ENCODE measurements at regions not wholly inside any gene's neighbourhood (a gene's known extent, or its start where the extent isn't known, plus 50 kb on each side); places are given as distances from the start of the nearest gene placed in this dataset.

DNA sequence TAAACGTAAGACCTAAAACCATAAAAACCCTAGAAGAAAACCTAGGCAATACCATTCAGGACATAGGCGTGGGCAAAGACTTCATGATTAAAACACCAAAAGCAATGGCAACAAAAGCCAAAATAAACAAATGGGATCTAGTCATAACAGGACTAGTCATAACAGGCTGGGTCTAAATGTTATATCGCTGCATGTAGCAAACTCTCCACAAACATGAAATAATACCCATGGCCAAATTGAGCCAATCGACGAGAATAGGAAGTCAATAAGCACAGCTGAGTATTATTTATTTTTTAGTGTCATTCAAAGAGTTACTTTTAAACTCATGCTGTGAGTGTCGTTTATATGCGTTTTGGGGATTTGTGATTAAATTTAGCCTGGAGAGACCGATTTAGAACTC lies 225.1 kb downstream of the TFEC start:
- Histone ChIP-seq H3K9me1 (replicated peaks; ENCODE audit: control insufficient read depth, extremely low read depth, insufficient read depth, low read length) (no peaks in the 10 kb centered on the region), H3K27me3 (ENCODE audit: control insufficient read depth in 2 of 2, insufficient read depth in 2 of 2, low read length in 2 of 2) (no peaks in the 10 kb centered on the region), H3K4me3 (replicated peaks in 1 of 3; ENCODE audit: insufficient read depth in 1 of 3, low read depth in 1 of 3, low read length in 3 of 3) (no peak overlapping the region), H3K9ac (replicated peaks; ENCODE audit: extremely low read depth, insufficient read depth, low read length) (no peak overlapping the region), H3K36me3 (ENCODE audit: control insufficient read depth in 2 of 2, extremely low read depth in 1 of 2, insufficient read depth in 2 of 2, low read length in 2 of 2) (no peaks in the 10 kb centered on the region), H4K20me1 (replicated peaks; ENCODE audit: control insufficient read depth, extremely low read depth, insufficient read depth, low read length) (no peaks in the 10 kb centered on the region), H2AFZ (ENCODE audit: low read depth, low read length) (no peak overlapping the region), H3K4me1 (ENCODE audit: control insufficient read depth, extremely low read depth, insufficient read depth, low read length) (no peaks in the 10 kb centered on the region), H3K79me2 (ENCODE audit: control insufficient read depth, insufficient read depth, low read length) (no peaks in the 10 kb centered on the region), H3K27ac (ENCODE audit: insufficient read depth, low read depth, low read length) (no peak overlapping the region), H3K4me2 (ENCODE audit: insufficient read depth, low read length) (no peak overlapping the region), H3K9me3 (replicated peaks; ENCODE audit: control insufficient read depth, insufficient read depth, low read length) (no peaks in the 10 kb centered on the region)
- DNase-seq (ENCODE audit: low read depth, low spot score): no peak
- ChIA-PET CTCF (no interaction called here), POLR2A (no interaction called here)
- BruUV-seq (replicated peaks): no TSS peak
- no peak for TF ChIP-seq MYC (IDR thresholded peaks at IDR 0.05; ENCODE audit: low read depth, low read length)
- TF ChIP-seq, protein P1, sequence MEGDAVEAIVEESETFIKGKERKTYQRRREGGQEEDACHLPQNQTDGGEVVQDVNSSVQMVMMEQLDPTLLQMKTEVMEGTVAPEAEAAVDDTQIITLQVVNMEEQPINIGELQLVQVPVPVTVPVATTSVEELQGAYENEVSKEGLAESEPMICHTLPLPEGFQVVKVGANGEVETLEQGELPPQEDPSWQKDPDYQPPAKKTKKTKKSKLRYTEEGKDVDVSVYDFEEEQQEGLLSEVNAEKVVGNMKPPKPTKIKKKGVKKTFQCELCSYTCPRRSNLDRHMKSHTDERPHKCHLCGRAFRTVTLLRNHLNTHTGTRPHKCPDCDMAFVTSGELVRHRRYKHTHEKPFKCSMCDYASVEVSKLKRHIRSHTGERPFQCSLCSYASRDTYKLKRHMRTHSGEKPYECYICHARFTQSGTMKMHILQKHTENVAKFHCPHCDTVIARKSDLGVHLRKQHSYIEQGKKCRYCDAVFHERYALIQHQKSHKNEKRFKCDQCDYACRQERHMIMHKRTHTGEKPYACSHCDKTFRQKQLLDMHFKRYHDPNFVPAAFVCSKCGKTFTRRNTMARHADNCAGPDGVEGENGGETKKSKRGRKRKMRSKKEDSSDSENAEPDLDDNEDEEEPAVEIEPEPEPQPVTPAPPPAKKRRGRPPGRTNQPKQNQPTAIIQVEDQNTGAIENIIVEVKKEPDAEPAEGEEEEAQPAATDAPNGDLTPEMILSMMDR (IDR thresholded peaks at IDR 0.05; ENCODE audit: extremely low read depth in 1 of 2, insufficient read depth in 1 of 2, low read depth in 1 of 2, low read length in 2 of 2): no peak
- no peak for TF ChIP-seq POLR2AphosphoS5 (IDR thresholded peaks at IDR 0.05; ENCODE audit: insufficient read depth, low read depth, low read length)
- TF ChIP-seq EZH2 (IDR thresholded peaks at IDR 0.05; ENCODE audit: borderline replicate concordance, low read depth, low read length, severe bottlenecking): no peak
- TF ChIP-seq POLR2A (IDR thresholded peaks at IDR 0.05; ENCODE audit: low read depth, low read length): no peak
- no peak for TF ChIP-seq JUN (IDR thresholded peaks at IDR 0.05; ENCODE audit: borderline replicate concordance, insufficient read depth, insufficient read length, low read depth)
- TF ChIP-seq FOS (IDR thresholded peaks at IDR 0.05; ENCODE audit: borderline replicate concordance, insufficient read depth, low read length): no peak
- no peak for TF ChIP-seq GATA2 (IDR thresholded peaks at IDR 0.05; ENCODE audit: insufficient read depth, insufficient read length, low read depth, low read length)
- TF ChIP-seq, protein P2, sequence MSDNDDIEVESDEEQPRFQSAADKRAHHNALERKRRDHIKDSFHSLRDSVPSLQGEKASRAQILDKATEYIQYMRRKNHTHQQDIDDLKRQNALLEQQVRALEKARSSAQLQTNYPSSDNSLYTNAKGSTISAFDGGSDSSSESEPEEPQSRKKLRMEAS (IDR thresholded peaks at IDR 0.05; ENCODE audit: insufficient read depth, insufficient read length): no peak
- FAIRE-seq: no peak
- dilution Hi-C loops (cut with MboI; ENCODE audit: extremely low pct_ligation_motif_present, low sequenced_read_pairs): no loop called here
- intact Hi-C loops (cut with micrococcal nuclease): no loop called here

All from endothelial cell of umbilical vein (primary cell).